Fibroblast of mammary gland (primary cell): ENCODE measurements at regions not wholly inside any gene's neighbourhood (a gene's known extent, or its start where the extent isn't known, plus 50 kb on each side); places are given as distances from the start of the nearest gene placed in this dataset.

Experiments
- DNase-seq: peaks from one replicate; pipeline ENCODE4 v3.0.0-alpha.2; 2010; ENCODE audit warnings: low read depth
- H3K4me3 ChIP-seq: 2 replicates; pipeline ENCODE4 v1.5.1; 2011; ENCODE audit warnings: low read depth, mild to moderate bottlenecking, low read length, moderate library complexity; ENCODE audit not compliant: control insufficient read depth
- CTCF ChIP-seq: conservative IDR thresholded peaks from 2 replicates; pipeline ENCODE4 v1.5.1; 2011; ENCODE audit warnings: low read depth, low read length, inconsistent platforms; ENCODE audit not compliant: control insufficient read depth, insufficient read depth

- DNase-seq: no peak
- no peak overlapping the region for H3K4me3 ChIP-seq
- TF ChIP-seq CTCF: no peak
Measured at GRCh38 chr15:37446921-37447320, 346.6 kb upstream of the MEIS2 start.

- DNase-seq: no peak
- H3K4me3 ChIP-seq: no peak overlapping the region
- no peak for TF ChIP-seq CTCF
Measured at GRCh38 chr15:37452498-37452897, 352.1 kb upstream of the MEIS2 start.

- no peak overlapping the region for H3K4me3 ChIP-seq
- no peak for TF ChIP-seq CTCF
- no peak for DNase-seq
Measured at GRCh38 chr15:37480482-37480881, 380.1 kb upstream of the MEIS2 start.

GRCh38 chr15:37481126-37481525, 380.8 kb upstream of the MEIS2 start:
- no peak for DNase-seq
- no peak overlapping the region for H3K4me3 ChIP-seq
- no peak for TF ChIP-seq CTCF

- DNase-seq: no peak
- H3K4me3 ChIP-seq: no peak overlapping the region
- TF ChIP-seq CTCF: no peak
Measured at GRCh38 chr15:37483779-37484178, 383.4 kb upstream of the MEIS2 start.

- DNase-seq: no peak
- H3K4me3 ChIP-seq: no peak overlapping the region
- no peak for TF ChIP-seq CTCF
Measured at GRCh38 chr15:37485056-37485455, 384.7 kb upstream of the MEIS2 start.

GRCh38 chr15:37490707-37491106, 390.4 kb upstream of the MEIS2 start:
- no peak for TF ChIP-seq CTCF
- no peak for DNase-seq
- H3K4me3 ChIP-seq: no peak overlapping the region
